ENCODE measurements at regions not wholly inside any gene's neighbourhood (a gene's known extent, or its start where the extent isn't known, plus 50 kb on each side); places are given as distances from the start of the nearest gene placed in this dataset.

GRCh38 chr13:104085611-104086010 is 1019.4 kb upstream of the SLC10A2 start:
- no peak for TF ChIP-seq CTCF (IDR thresholded peaks at IDR 0.05; ENCODE audit: control insufficient read depth, insufficient read depth, low read depth, low read length, missing control alignments)
- no peak overlapping the region for H3K4me3 ChIP-seq (ENCODE audit: control insufficient read depth, low read depth, low read length)
- no peak for DNase-seq (ENCODE audit: low read depth)

- no peak for TF ChIP-seq CTCF (IDR thresholded peaks at IDR 0.05; ENCODE audit: control insufficient read depth, insufficient read depth, low read depth, low read length, missing control alignments)
- no peak overlapping the region for H3K4me3 ChIP-seq (ENCODE audit: control insufficient read depth, low read depth, low read length)
- DNase-seq (ENCODE audit: low read depth), result no peak
These were observed 1008.1 kb upstream of the SLC10A2 start for GRCh38 chr13:104074326-104074725.

- no peak for TF ChIP-seq CTCF (IDR thresholded peaks at IDR 0.05; ENCODE audit: control insufficient read depth, insufficient read depth, low read depth, low read length, missing control alignments)
- H3K4me3 ChIP-seq (ENCODE audit: control insufficient read depth, low read depth, low read length), result no peak overlapping the region
- DNase-seq (ENCODE audit: low read depth), result no peak
These were observed 1005.6 kb upstream of the SLC10A2 start for GRCh38 chr13:104071806-104072205.

GRCh38 chr13:104065328-104065727 is 999.1 kb upstream of the SLC10A2 start:
- DNase-seq (ENCODE audit: low read depth), result no peak
- TF ChIP-seq CTCF (IDR thresholded peaks at IDR 0.05; ENCODE audit: control insufficient read depth, insufficient read depth, low read depth, low read length, missing control alignments), result no peak
- no peak overlapping the region for H3K4me3 ChIP-seq (ENCODE audit: control insufficient read depth, low read depth, low read length)

- no peak for DNase-seq (ENCODE audit: low read depth)
- no peak overlapping the region for H3K4me3 ChIP-seq (ENCODE audit: control insufficient read depth, low read depth, low read length)
- TF ChIP-seq CTCF (IDR thresholded peaks at IDR 0.05; ENCODE audit: control insufficient read depth, insufficient read depth, low read depth, low read length, missing control alignments), result no peak
These were observed 991.6 kb upstream of the SLC10A2 start for GRCh38 chr13:104057861-104058260.

- DNase-seq (ENCODE audit: low read depth), result no peak
- no peak for TF ChIP-seq CTCF (IDR thresholded peaks at IDR 0.05; ENCODE audit: control insufficient read depth, insufficient read depth, low read depth, low read length, missing control alignments)
- H3K4me3 ChIP-seq (ENCODE audit: control insufficient read depth, low read depth, low read length), result no peak overlapping the region
These were observed 979.7 kb upstream of the SLC10A2 start for GRCh38 chr13:104045907-104046306.

GRCh38 chr13:104043184-104043583 is 977.0 kb upstream of the SLC10A2 start:
- no peak for TF ChIP-seq CTCF (IDR thresholded peaks at IDR 0.05; ENCODE audit: control insufficient read depth, insufficient read depth, low read depth, low read length, missing control alignments)
- no peak for DNase-seq (ENCODE audit: low read depth)
- H3K4me3 ChIP-seq (ENCODE audit: control insufficient read depth, low read depth, low read length), result no peak overlapping the region

All from AG09309 (cell line).